Globus pallidus (tissue), 1 donor: ENCODE measurements at regions not wholly inside any gene's neighbourhood (a gene's known extent, or its start where the extent isn't known, plus 50 kb on each side); places are given as distances from the start of the nearest gene placed in this dataset.
"Not testable (repeated sequence)": the region's sequence is repeated elsewhere in the genome, so short reads cannot be mapped to it uniquely, and the experiment has no call there.

Source experiments
- DNase-seq: peaks from one replicate; pipeline ENCODE4 v3.0.0-alpha.2; 2015; ENCODE audit warnings: low spot score

DNA sequence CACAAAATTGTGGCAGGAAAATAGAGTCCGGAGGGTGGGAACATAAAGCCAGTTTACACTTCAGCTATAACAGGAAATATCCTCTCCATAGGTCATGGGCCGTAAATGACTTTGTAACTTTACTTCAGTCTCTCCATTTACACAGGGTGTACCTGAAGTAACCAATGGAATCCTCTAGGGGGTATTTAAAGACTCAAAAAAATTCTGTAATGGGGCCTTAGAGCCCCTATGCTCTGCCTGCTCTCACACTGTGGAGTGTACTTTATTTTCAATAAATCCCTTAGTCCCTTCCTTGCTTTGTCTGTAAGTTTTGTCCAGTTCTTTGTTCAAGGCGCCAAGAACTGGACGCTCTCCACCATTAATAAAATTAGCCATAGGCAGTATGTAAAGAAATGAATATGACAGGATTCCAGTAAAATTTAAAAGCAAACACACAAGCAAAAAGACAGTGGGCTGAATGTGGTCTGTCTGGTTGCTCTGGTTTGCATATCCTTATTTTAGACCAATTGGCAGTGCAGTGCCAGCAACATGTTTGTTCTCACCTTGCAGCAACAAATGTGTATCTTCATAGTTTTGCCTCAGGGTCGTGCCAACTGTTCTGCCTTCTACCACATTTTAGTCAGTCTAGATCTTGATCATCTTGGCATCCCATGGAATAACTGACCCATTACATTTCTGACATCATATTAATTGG is 801.5 kb upstream of the SPRY2 start:
- DNase-seq, result no peak

DNA sequence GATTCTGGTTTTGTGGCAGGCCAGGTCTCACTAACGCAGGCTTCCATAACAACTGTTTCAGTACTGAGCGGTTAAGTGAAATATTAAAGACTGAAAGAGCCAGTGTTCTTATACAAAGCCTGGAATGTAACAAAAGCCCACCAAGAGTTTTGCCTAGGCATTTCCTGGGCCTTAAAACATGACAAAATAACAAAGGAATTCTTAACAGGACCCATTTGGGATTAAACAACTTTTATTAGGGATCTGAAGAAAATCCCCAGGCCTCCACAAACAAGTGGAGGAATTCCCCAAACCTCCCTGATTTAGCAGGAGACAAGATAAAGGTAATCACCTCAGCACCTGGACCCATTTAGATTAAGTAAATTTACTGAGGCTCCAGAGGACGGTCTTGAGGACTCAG is 799.7 kb upstream of the SPRY2 start:
- DNase-seq, result no peak

DNA sequence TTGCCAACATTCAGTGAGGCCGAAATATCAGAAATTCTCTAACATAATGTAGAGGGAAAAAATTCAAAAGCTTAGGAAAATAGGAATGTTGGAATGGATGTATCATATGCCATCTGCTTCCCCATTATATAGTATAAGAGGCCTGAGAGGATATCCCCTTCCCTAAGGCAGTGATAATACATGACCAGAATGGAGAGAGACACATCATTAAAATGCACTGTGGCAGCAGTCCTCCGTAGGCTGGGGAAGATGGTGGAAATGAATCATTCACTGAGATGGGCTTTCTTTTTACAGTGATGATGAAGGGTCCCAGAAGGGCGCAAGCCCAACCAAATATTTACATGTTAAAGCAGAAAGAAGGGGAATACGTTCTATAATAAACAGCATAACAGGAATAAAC is 799.1 kb upstream of the SPRY2 start:
- DNase-seq, result no peak

DNA sequence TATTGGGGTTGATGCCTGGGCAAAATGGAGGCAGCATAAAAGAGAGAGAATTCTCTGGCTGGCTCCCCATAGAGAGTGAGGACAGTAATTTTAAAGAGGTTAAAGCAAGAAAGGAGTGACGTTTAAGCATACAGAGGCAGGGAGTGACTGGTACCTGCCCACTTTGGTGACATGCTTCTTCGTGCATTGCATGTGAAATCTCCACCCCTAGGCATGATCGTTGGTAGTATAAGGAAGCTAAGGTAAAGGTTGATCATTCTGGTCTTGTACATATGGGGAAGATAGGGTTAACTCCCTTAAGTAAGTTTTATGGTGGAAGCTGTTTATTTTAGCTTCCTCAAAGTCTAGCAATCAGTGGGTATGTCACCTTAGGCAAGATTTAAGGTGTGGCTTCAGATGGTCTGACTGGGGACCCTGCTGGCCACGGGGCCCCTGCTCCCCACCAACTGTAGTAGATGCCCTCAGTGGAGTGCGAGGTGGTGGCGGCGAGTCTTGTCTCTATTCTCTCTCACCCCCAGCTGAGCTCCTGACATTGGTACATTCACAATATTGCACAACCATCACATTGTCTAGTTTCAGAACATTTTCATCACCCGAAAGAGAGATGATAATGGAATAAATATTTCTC is 797.5 kb upstream of the SPRY2 start:
- DNase-seq, result no peak

DNA sequence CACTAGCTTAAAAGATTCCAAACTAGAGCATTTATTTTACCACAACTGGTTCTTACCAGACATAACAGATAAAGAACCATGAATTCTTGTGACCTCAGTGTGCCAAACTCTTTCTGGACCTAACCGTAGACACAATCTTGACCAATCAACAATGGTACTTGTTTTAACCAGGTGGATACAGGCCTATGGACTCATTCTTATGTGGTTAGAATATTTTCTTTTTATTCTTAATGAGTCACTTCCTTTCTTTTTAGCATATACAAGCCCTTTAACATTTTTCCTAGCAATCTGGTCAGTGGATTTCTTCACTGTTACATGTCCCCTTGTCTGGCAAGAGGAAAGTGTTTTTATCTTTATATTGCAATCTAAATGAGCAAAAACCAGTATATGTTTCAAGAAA is 792.1 kb upstream of the SPRY2 start:
- no peak for DNase-seq

DNA sequence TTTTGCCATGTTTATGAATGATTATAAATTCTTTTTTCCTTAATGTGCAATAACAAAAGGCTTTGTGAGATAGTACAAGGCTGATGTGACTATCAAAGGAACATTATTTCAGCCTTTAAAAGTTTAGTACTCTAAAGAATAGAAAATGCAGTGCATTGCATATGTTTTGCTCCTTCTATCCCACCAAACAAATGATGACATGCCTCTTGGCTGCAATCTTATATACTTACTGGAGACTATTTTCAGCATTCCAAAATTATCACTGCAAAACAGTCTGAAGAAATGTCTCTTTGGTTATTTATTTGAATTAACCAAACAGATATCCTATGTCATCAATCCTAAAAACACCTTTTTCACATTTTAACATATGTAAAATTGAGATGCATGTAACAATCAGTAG is 776.5 kb upstream of the SPRY2 start:
- DNase-seq, result no peak

DNA sequence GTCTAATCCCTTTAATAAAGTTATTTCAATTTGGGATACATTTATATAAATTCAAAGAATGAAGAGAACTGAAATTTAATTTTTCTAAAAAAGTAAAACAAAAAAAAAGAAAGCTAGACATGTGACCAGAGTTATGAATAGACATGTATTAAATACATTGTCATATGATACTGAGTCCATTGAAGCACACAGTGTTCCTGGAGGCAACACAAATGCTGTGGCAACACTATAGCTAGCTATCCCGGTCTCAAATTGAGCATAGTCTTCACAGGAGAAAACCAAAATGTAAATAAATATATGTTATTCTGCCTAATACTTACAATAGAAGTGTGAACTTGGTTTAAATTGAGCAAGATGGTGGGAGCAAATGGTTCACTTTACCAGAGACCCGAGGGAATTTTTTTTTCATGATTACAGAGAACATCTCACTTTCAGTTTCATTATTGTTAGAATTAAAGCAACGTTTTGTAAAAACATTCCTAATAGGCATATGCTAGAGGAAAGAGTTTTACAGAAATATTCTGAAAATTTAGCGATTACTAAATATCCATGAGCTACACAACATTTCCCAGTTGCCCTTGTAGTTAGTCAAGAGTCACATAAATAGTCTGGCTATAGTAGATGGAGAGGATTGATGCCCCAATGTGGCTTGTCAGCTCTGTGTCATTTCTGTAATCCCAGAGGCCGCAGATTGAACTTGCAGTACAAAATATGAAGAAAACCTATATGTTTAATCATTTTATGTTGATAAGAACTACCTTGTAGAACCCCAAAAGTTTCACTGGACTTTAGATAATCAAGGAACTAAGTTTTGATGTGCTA is 775.7 kb upstream of the SPRY2 start:
- DNase-seq, result no peak

DNA sequence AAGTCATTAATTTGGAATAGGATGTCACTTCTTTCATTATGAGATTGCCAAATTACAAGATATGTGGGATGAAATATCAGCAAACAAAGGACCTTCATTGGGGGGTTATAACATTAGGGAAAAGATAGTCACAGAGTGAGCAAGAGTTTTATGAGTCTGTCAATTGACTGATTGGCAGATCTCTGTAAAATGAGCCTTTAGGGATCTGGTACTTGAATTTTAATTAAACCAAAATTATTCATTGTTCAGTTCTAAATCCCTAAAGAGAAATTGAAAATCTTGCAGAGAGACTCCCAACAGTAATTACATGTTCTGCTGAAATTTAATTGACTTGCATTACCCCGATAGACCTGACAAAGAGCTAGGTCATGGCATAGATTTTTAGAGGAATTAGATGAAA is 768.1 kb upstream of the SPRY2 start:
- DNase-seq, result no peak

DNA sequence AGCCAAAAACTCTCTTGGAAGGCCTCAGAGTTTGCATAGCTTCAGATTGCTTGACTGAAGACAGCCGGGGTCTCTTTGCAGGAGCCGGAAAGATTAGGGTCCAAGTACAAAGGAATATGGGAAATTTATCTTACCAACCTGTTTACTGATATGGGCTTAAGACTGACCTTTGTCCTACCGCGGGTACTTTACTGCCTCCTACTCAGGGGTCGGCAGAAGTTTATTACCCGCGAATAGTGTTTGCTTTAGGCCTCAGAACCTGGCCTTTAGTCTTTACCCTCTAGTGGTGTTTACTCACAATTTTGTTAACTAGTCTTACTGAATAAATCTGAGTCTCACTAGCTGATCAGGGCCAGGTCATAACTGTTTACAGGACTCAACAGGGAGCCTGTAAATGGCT is 765.4 kb upstream of the SPRY2 start:
- DNase-seq, result no peak

DNA sequence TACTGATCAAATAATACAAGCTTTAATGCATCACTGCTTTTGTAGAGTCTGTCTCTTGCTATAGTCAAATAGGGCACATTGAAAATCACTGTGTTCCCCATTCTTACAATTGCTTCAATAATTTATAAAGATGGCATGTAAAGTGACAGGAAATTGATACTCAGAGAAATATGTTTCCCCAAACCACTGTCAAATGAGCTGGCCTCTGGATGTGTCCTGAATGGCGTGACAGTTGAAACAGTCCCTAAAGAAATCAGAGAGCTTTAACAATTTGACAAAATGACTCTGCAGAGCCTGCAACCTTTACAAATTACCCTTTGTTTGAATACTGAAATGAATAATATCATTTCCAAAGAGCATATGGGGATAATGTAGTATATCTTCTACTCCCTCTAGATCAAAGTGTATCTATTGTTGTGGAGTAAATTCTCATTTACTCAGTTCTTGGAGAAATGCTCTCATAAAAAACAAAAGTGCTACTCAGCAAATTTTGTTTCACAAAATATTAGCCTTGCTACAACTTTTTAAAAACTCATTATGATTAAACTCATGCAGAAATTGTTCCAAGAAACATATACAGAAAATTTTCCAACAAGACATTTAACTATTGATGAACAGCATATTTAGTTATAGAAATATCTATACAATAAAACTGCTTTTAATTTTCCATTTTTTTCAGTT is 763.2 kb upstream of the SPRY2 start:
- no peak for DNase-seq

DNA sequence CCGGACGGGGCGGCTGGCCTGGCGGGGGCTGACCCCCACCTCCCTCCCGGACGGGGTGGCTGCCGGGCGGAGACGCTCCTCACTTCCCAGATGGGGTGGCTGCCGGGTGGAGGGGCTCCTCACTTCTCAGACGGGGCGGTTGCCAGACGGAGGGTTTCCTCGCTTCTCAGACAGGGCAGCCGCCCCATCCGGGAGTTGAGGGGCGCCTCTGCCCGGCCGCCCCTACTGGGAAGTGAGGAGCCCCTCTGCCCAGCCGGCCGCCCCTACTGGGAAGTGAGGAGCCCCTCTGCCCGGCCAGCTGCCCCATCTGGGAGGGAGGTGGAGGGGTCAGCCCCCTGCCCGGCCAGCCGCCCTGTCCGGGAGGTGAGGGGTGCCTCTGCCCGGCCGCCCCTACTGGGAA is 761.1 kb upstream of the SPRY2 start:
- DNase-seq, result not testable (repeated sequence)

DNA sequence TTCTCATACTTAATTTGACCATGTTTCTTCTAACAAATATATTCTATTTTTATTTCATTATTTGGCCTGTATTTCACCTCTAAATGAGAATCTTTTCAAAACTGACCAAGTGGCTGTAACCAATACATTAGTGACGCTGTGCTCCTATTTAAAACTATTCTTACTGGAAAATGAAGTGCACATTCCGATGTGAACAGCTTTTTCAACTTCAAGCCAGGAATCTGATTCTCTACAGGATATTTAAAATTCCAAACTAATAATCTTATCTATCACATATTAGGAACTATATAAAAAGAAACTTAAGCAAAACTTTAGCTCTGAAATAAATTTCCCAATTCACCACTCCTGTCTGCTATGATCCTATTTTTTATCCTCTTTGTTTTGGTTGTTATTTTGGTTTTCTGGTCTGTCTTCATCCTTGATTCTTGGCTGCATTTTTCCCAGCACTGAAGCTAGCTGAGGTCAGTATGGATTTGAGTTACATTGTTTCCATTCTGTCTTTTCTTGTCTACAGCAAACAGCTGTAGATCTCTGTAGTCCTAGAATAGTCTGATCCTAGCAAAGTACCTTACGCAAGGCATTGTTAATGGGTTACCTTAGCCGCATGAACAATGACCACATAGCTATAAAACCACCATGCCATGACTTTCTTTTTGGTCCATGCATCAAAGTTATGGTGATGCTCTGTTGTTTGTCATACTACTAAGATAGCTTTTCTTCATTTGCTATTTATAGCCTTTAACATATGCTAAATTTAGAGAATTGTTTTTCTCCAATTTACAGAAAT is 748.6 kb upstream of the SPRY2 start:
- no peak for DNase-seq

DNA sequence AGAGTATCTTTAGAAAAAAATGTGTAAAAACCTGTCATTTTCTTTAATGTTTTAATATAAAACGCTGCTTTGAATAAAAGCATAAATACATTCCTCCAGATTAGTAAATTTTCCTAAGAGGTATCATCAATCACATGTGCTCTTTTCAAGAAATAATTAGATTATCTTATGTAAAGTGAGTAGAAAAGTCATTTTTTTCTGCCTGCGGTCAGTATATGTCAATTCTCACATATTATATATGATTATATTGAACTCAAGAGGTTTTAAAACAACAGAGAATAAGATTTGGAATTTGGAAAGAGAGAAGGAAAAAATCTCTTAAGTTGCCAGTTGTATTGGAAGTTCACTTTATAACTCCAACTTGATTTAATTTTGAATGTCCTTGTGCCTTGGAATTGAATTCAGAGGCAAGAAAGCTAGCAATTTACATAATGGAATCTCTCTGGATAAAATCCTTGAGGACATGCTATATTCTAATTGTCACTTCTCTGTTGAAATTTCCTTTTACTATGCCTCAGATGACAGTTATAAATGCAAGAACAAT is 740.1 kb upstream of the SPRY2 start:
- DNase-seq, result no peak

DNA sequence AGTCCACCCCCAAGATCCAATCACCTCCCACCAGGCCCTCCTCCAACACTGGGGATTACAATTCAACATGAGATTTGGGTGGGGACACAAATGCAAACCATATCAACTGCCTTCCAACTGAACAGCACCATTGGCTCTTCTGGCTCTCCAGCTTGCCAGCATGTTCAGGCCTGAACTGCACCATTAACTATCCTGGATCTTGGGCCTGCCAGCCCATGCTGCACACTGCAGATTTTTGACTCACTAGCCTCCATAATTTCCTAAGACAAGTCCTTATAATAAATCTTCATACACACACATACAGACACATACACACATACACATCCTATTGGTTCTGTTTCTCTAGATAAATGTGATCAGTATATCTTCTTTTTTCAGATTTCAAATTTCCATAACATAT is 737.1 kb upstream of the SPRY2 start:
- DNase-seq, result no peak

DNA sequence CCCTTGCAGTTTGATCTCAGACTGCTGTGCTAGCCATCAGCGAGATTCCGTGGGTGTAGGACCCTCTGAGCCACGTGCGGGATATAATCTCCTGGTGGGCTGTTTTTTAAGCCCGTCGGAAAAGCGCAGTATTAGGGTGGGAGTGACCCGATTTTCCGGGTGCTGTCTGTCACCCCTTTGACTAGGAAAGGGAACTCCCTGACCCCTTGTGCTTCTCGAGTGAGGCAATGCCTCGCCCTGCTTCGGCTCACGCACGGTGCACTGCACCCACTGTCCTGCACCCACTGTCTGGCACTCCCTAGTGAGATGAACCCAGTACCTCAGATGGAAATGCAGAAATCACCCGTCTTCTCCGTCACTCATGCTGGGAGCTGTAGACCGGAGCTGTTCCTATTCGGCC is 728.9 kb upstream of the SPRY2 start:
- DNase-seq, result not testable (repeated sequence)

DNA sequence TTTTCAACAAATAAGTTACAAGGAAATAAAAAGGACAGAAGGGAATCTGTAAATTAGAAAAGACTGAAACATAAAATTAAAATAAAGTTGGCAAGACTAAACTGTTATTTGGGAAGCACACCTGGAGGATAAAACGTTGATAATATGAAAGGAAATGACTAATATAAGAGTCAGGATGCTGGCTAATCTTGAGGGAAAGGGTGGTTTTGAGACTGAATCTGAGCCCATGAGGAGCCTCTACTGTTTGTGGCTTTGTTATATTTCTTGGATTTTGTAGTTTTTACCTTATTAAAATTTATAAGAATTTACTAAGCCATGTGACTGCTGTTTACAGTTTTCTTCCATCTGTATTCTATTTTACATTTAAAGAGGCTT is 718.0 kb upstream of the SPRY2 start:
- DNase-seq, result no peak

DNA sequence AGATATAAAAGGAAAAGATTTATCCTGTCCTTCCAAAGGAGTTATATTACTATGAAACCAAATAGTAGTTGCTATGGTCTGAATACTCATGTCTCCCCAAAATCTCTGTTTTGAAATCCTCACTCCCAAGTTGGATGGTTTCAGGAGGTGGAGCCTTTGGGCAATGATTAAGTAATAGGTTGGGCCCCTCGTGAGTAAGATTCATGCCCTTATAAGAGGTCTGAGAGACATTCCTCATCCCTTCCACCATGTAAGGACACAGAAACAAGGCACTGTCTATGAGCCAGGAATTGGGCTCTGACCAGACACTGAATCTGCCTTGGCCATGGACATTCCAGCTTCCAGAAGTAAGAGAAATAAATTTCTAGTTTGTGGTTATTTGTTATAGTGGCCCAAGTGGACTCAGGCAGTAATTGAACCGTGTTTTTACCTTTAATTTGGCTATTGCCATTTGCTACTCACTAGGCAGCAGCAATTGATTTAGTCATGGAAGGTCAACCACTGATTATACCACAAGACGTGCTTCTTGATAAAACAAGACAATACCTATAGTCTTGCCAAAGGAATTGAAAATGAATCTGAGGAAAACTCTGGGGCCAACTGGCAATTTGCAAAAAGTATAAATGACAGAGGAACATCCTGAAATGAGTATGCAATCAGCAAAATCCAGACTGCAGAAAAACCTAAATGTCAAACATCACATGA is 717.4 kb upstream of the SPRY2 start:
- no peak for DNase-seq

DNA sequence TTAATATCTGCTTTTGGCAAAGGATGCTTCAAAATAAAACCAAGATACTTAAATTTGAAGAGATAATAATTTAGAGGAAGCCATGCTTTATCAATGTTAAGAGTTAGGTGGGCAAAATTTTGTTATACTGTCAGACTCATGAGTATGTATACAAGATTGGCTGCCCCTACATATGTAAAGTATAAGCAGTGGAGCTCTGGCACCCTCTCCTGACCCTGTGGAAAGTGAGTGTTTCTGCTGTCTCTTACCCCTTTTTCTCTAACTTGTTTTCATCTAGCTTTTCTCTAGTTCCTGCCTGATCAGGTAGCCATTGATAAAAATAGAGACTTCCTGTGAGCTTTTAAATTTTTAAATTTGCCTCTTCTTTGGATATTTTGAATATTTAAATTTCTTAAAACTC is 710.9 kb upstream of the SPRY2 start:
- peak; percentile 20 for DNase-seq

DNA sequence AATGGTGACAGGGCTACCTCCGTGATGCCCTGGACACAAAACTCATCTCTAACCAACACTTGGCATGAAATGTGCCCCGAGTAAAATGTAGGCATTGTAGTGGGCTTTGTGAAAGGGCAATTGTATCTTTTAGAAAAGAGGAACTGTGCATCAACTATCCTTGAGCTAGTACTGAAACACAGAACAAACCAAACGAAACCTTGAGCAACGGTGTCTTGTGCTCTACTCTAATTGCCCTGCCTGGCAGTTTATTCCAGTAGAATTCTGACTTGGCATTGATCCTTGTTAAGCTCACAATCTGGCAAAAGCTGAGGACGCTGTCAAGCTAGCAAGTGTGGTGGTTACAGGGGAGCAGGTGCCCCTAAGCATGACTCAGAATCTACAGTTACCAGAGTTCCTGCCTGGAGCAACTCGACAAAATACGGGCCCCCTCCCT is 707.1 kb upstream of the SPRY2 start:
- peak; percentile 81 for DNase-seq

DNA sequence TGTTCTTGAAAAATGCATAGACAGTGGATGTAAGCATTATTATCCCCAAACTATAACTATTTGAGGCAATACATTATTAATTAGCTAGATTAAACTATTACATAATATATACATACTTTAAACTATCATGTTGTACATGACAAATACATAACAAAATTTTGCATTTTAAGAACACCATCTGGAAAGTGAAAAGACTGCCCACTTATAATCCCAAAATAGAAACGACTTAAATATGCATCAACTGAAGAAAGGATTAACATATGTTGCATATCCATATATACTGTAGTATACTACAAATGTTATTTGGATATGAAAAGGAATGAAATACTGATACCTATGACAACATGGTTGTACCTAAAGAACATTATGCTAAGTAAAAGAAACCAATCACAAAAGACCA is 700.8 kb upstream of the SPRY2 start:
- DNase-seq, result no peak

DNA sequence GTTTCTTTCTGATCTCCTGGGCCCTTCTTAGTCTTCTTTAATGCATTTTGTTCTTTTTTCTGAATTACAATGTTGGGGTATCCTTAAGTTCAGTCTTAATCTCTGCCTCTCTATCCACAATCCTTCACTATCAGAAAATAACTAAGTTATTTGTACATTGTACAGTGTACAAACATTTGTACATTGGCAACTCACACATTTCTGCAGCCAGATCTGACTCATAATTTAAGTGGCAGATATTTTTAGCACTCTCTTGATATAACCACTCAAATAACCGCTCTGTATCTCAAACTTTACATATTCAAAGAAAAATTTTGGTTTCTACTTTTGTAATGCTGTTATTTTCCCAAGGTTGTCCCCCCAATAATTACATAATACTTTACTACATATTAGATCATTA is 691.1 kb upstream of the SPRY2 start:
- DNase-seq, result no peak
